Esophagus squamous epithelium (tissue), 4 donors: ENCODE measurements at regions not wholly inside any gene's neighbourhood (a gene's known extent, or its start where the extent isn't known, plus 50 kb on each side); places are given as distances from the start of the nearest gene placed in this dataset.

ENCODE experiments used
- POLR2A ChIP-seq, 4 donors: fragments of 450-650 bp; IDR thresholded peaks; one replicate each; pipeline ENCODE4 v1.6.1; 2017; ENCODE audit warnings: antibody characterized with exemption in 4 of 4, mild to moderate bottlenecking in 4 of 4, moderate library complexity in 3 of 4
- TF ChIP-seq, protein P1 (sequence below), 6 experiments: fragments of 450-650 bp in 4 of 6; fragments of 200-600 bp in 2 of 6; sonication (generic) in 2 of 6; IDR thresholded peaks; one replicate each; pipeline ENCODE4 v1.5.1; 2016 to 2019; ENCODE audit warnings: antibody characterized with exemption in 6 of 6, mild to moderate bottlenecking in 4 of 6, moderate library complexity in 4 of 6

DNA sequence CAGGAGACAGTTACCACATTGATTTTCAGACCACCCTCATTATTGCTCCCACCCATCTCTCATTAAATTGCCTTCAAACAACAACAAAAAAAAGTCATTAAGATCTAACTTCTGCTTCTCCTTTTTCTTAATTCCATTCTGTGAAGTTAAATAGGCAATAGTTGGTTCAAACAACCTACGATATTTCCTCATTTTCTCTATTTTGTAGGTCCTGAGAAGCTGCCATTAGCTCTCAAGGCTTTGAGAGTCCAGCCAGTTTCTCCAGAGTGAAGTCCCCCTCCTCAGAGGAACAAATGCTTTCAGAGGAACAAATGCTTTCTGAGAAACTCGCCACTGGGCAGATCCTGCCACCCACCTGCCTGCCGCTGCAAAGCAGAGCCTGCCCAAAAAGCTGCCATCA lies 125.6 kb downstream of the ETS2 start:
- TF ChIP-seq POLR2A (IDR thresholded peaks at IDR 0.05) = no peak
- TF ChIP-seq, protein P1, sequence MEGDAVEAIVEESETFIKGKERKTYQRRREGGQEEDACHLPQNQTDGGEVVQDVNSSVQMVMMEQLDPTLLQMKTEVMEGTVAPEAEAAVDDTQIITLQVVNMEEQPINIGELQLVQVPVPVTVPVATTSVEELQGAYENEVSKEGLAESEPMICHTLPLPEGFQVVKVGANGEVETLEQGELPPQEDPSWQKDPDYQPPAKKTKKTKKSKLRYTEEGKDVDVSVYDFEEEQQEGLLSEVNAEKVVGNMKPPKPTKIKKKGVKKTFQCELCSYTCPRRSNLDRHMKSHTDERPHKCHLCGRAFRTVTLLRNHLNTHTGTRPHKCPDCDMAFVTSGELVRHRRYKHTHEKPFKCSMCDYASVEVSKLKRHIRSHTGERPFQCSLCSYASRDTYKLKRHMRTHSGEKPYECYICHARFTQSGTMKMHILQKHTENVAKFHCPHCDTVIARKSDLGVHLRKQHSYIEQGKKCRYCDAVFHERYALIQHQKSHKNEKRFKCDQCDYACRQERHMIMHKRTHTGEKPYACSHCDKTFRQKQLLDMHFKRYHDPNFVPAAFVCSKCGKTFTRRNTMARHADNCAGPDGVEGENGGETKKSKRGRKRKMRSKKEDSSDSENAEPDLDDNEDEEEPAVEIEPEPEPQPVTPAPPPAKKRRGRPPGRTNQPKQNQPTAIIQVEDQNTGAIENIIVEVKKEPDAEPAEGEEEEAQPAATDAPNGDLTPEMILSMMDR (IDR thresholded peaks at IDR 0.05) = no peak
